Activated T-helper 1 cell treated with Interleukin-2 at 50 U/mL for 16 hours (primary cell): ENCODE measurements at regions not wholly inside any gene's neighbourhood (a gene's known extent, or its start where the extent isn't known, plus 50 kb on each side); places are given as distances from the start of the nearest gene placed in this dataset.

Source experiments
- DNase-seq: peaks from one replicate; pipeline ENCODE4 v3.0.0-alpha.2; 2020; ENCODE audit warnings: low read depth

DNA sequence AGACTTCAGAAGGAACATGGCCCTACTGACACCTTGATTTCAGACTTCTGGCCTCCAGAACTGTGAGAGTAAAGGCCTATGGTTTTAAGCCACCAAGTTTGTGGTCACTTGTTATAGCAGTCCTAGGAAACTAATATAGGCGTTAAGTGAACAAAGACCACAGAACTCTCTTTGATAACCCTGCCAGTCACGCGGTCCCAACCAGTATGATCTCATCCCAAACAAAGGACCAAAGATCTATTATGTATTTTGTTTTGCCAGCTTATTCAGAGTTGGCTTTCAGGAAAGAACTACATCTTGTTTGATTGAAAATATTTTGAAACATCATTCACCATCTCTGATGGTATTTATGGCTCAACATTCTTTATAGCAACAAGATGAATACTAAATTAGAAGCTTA, 294.4 kb upstream of the SLCO3A1 start:
- DNase-seq: no peak

GRCh38 chr15:91561371-91562100, 292.0 kb upstream of the SLCO3A1 start:
- no peak for DNase-seq

- DNase-seq: no peak
These were observed 290.8 kb upstream of the SLCO3A1 start for GRCh38 chr15:91562698-91563097.

- DNase-seq: no peak
These were observed 288.9 kb upstream of the SLCO3A1 start for GRCh38 chr15:91564631-91565030.

DNA sequence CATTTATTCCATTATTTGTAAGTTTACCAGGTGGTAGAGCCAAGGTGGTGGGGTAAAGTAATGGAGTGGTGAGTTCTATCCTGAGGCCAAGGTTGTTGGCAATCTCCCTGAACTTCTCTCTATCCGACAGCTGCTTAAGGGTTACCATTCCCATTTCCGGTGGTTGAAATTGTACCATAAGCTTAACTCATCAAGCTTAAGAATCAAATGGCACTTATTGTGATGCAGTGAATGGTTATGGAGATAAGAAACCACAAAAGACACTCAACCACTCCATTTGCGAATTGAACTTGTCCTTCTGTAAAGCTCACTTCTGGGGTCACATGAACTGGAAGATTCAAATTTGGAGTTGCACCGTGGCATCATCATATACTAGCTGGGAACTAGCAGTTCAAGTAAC, 287.4 kb upstream of the SLCO3A1 start:
- DNase-seq: no peak

GRCh38 chr15:91568036-91568435, 285.5 kb upstream of the SLCO3A1 start:
- no peak for DNase-seq

DNA sequence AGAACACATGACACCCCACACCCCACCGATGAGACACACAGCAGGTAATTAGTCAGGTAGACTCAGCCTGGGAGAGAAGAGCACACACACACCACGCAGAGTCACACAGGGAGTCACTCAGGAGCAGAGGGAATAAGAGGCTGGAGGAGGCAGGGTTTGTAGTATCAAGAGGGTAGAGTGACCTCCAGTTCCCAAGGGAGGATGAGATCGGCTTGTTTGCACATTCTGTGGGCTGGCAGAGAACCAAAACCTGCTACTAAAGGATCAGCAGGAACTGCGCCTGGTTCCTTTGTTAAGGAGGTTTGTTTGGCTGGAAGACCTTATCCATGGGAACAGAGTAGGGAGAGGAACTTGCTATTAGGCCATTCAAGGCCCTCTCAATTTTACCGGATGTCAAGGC, 281.4 kb upstream of the SLCO3A1 start:
- DNase-seq: no peak

- no peak for DNase-seq
These were observed 277.4 kb upstream of the SLCO3A1 start for GRCh38 chr15:91576096-91576495.

GRCh38 chr15:91578511-91578910, 275.0 kb upstream of the SLCO3A1 start:
- DNase-seq: no peak

GRCh38 chr15:91584895-91585294, 268.6 kb upstream of the SLCO3A1 start:
- DNase-seq: no peak

- DNase-seq: no peak
These were observed 266.9 kb upstream of the SLCO3A1 start for GRCh38 chr15:91586560-91586959.

DNA sequence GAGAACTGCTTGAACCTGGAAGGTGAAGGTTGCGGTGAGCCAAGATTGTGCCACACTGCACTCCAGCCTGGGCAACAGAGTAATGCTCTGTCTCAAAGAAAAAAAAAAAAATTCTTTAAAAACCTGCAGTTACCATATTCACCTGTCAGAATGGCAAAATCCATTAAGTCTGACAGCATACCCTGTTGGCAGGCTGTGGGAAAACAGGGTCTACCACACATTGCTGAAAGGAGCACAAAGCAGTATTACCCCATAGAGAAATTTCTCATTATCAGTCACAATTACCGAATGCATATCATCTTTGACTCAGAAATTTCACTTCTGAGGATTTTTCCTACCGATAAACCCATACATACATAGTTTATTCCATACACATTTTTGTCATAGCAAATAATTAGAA, 264.1 kb upstream of the SLCO3A1 start:
- DNase-seq: no peak

DNA sequence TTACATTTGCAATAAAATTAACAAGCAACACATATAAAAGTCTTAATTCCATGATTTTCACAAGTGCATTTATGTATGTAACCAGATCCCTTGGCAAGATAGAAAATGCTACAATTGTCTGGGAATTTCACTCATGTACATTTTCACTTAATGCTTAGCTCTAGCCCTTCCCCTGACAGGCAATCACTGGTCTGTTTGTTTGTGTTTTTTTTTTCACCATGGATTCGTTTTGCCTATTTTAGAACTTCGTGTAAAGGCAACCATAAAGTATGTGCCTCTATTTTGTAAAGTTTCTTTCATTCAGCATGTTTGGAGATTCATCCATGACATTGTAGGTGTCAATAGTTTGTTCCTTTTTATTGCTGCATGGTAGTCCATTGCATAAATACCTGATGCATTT, 260.9 kb upstream of the SLCO3A1 start:
- DNase-seq: no peak

DNA sequence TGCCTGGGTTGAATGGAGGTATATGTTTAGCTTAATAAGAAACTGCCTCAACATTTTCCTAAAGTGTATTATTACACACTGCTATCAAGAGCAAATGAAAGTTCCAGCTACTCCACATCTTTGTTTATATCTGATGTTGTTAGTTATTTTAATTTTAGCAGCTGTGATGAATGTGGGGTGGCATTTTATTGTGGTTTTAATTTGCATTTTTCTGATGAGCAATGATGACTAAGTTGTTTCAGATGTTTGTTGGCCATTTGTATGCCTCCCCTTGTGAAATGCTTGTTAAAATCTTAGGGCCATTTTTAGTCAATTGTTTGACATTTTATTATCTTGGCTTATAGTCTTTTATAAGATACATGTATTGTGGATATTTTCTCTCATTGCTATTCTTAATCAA, 260.4 kb upstream of the SLCO3A1 start:
- DNase-seq: no peak

DNA sequence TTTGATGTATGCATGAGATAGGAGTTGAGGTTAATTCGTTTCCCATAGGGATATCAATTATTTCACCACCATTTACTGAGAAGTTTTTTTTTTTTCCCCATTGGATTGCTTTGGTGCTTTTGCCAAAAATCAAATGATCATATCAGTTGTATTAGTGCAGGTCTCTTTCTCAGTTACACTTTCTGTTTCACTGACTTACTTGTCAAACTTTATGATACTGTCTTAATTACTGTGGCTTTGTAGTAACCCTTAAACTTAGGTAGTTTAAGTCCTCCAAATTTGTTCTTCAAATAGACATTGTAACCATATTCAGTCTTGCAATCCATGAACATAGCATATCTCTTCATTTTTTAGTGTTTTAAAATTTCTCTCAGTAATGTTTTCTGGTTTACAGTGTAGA, 259.9 kb upstream of the SLCO3A1 start:
- DNase-seq: no peak

DNA sequence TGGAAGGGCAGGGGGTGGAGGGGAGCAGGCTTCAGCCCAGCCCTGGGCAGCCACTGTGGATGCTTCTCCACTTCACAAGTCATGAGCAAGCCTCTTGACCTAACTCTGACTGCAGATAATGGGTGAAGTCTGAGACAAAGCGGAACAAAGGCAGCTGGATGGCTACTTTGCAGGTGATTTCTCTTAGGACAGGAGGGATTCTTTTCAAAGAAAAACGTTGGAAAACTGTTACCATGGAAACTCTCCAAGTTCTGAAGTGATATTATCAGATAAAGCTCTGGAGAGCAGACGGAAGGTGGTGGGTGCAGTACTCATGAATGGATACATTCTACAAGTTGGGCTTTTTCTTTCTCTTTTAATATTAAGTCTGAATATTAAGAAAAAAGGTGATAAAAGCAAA, 254.2 kb upstream of the SLCO3A1 start:
- DNase-seq: no peak

DNA sequence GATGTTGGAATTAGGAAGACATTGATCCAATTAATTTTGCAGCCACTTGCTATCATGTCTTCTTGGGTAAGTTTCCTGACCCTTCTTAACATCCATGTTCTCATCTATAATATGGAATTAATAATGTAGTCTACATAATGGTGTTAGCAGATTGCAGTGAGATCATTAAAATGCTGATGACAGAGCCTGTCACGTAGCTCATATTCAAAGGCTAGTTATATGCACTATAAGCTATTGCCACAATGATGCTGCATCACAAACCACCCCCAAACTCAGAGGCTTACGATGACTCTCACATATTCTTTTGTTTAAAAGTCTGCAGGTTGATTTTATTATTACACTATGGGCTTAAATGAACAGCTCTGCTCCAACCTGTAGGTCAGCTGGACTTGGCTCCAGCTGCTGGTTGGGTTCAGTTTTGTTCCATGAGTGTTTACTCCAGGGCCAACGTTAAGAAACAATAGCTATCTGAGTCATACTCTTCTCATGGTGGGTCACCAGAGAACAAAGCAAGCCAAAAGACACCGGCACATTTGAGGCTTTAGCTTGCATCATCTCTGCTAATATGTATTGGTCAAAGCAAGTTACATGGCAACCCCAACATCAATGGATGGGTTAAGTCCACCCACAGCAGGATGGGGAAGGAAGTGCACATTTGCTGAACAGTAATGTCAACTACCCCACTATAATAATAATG, 250.0 kb upstream of the SLCO3A1 start:
- no peak for DNase-seq

DNA sequence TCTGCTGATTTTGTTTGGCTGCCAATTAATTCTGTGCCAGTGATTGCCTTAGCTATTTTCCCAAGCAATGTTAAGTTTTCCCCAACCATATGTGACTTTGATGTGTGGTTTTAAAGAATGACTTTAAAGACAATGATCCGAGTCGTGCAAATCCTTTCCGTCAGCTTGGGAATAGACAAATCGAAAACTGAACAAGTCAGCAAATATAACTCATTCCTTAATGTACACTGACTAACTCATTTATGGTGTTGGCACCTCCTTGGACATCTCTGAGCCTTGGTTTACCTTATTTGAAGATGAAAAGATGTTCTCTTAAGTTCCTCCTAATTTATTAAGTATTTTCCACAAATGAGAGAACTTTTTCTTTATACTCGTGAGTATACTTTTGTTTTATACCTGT, 249.4 kb upstream of the SLCO3A1 start:
- DNase-seq: no peak

DNA sequence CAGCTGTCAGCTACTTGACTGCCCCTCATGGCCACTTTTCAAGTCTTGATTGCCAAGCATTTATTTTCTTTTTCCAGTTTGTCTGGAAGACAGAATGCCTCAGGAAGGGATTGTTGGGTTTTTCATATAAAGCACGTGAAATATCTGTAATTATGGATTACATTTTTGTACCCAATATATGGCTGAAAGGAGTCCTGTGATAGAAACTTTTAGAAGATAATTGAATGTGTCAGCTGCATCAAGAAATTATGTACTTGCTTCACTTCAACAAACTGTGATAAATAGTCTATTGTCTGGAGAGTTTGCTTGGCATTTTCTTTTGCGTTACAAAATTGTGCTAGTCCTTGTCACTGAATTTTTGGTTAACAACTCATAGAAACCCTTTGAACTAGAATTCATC, 247.9 kb upstream of the SLCO3A1 start:
- DNase-seq: no peak

- DNase-seq: no peak
These were observed 244.3 kb upstream of the SLCO3A1 start for GRCh38 chr15:91609231-91609630.

DNA sequence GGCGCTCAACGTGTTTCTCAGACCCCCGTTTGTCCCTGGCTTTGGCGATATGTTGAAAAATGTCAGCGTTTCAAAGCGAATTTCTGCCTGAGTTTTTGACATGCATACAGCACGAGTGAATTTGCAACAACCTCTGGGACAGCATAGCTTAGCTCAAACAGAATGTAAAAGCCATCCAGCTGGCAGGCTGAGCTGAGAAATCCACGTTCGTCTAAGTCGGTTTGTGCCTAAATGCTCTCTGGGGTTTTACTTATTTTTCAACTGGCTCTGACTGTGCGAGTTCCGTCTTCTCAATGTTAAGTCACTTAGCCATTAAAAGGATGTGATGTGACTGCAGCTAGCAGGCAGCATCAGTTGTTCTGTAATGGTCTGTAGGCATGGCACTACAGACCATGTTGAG, 243.5 kb upstream of the SLCO3A1 start:
- DNase-seq: no peak

DNA sequence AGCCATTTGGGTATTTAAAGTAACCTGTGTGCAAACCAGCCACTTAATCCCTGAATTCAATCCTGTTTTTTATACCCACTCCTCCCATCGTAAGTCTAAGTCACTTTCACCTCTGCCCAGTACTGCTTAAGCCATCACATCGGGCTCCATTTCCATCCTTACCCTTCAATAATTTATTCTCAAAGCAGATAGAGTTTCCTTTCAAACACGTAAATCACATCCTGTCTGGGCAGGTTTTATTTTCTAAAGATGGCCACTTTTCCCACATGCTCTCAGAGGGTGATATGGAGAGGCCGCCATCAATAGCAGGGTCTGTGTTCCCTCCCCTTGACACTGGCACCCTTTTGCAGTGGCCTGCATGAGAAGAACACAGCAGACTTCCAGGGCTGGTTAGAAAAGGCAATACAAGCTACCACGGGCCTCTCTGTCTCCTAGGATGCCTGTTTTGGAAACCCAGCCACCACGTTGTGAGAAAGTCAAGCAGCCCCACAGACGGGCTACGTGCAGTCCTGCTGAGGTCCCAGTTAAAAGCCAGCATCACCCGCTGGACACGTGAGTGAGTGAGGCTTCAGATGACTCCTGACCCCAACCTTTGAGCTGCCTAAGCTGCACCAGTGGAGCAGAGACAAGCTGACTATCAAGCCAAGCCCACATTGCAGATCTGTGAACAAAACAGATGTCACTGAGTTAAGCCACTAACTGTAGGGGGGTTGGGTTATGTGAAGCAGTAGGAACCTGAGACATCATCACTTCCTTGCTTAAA, 241.8 kb upstream of the SLCO3A1 start:
- DNase-seq: no peak

GRCh38 chr15:91620229-91620628, 233.3 kb upstream of the SLCO3A1 start:
- DNase-seq: no peak
